DND-41 (cell line): ENCODE measurements at regions not wholly inside any gene's neighbourhood (a gene's known extent, or its start where the extent isn't known, plus 50 kb on each side); places are given as distances from the start of the nearest gene placed in this dataset.
A peak's percentile ranks its signal among the peaks of the same experiment; 100 is the strongest.

Experiments used
- ATAC-seq: fragments of 200-7000 bp; cut with Tn5 transposase; 3 replicates; pipeline ENCODE4 v1.9.1; 2021; ENCODE audit warnings: low read depth; ENCODE audit not compliant: insufficient read depth
- DNase-seq: peaks from one replicate; pipeline ENCODE4 v3.0.0-alpha.2; 2020
- H2AFZ ChIP-seq: 2 replicates; pipeline ENCODE4 v1.6.0; 2012; ENCODE audit warnings: low read depth, low read length
- H3K27ac ChIP-seq: 2 replicates; pipeline ENCODE4 v1.5.1; 2012; ENCODE audit warnings: low read length, inconsistent platforms
- H3K27me3 ChIP-seq: fragments of 200-600 bp; sonication (generic); 2 replicates; pipeline ENCODE4 v1.6.0; 2012; ENCODE audit warnings: low read length, mild to moderate bottlenecking, inconsistent platforms; ENCODE audit not compliant: insufficient read depth, poor library complexity
- H3K36me3 ChIP-seq: 2 replicates; pipeline ENCODE4 v1.5.1; 2012; ENCODE audit warnings: low read length, inconsistent platforms; ENCODE audit not compliant: insufficient read depth
- H3K4me1 ChIP-seq: 2 replicates; pipeline ENCODE4 v1.5.1; 2012; ENCODE audit warnings: mild to moderate bottlenecking, low read length; ENCODE audit not compliant: insufficient read depth
- H3K4me2 ChIP-seq: 2 replicates; pipeline ENCODE4 v1.6.0; 2012; ENCODE audit warnings: mild to moderate bottlenecking, moderate library complexity, low read length, inconsistent platforms; ENCODE audit not compliant: insufficient read depth
- H3K4me3 ChIP-seq, 2 experiments: fragments of 200-600 bp in 1 of 2; shearing (Covaris generic) in 1 of 2; 2 replicates each; pipeline ENCODE4 v1.5.1; 2012 to 2016; ENCODE audit warnings: inconsistent platforms in 2 of 2, low read length in 2 of 2, mild to moderate bottlenecking in 2 of 2, low read depth in 1 of 2, moderate library complexity in 1 of 2
- H3K79me2 ChIP-seq: 2 replicates; pipeline ENCODE4 v1.6.0; 2012; ENCODE audit warnings: low read length, inconsistent platforms; ENCODE audit not compliant: insufficient read depth
- H3K9ac ChIP-seq: 2 replicates; pipeline ENCODE4 v1.6.0; 2012; ENCODE audit warnings: low read depth, mild to moderate bottlenecking, inconsistent platforms, low read length, moderate library complexity
- H3K9me3 ChIP-seq: 2 replicates; pipeline ENCODE4 v1.5.1; 2012; ENCODE audit warnings: low read length, moderate library complexity, mild to moderate bottlenecking, inconsistent platforms; ENCODE audit not compliant: insufficient read depth, severe bottlenecking
- H4K20me1 ChIP-seq: 2 replicates; pipeline ENCODE4 v1.6.0; 2012; ENCODE audit warnings: low read length; ENCODE audit not compliant: insufficient read depth
- CTCF ChIP-seq: IDR thresholded peaks from 2 replicates; pipeline ENCODE4 v1.5.1; 2012; ENCODE audit warnings: borderline replicate concordance, low read length, moderate library complexity, mild to moderate bottlenecking; ENCODE audit not compliant: poor library complexity, severe bottlenecking; ENCODE audit errors: extremely low read depth
- EZH2 ChIP-seq: IDR thresholded peaks from 3 replicates; pipeline ENCODE4 v1.6.1; 2012; ENCODE audit warnings: borderline replicate concordance, low read depth, mild to moderate bottlenecking, moderate library complexity, low read length, inconsistent platforms; ENCODE audit not compliant: severe bottlenecking

- ATAC-seq (no peak), DNase-seq (no peak)
- TF ChIP-seq EZH2 (no peak), CTCF (no peak)
- Histone ChIP-seq H3K9ac (no peak overlapping the region), H3K4me2 (no peak overlapping the region), H3K27me3 (no peaks in the 10 kb centered on the region), H3K4me3 (no peak overlapping the region), H3K27ac (peak overlapping the region; percentile 65; the same call in 1 of the 2 replicates), H3K4me1 (peaks cover 37% of the 10 kb centered on the region), H3K9me3 (no peaks in the 10 kb centered on the region), H3K79me2 (no peaks in the 10 kb centered on the region), H3K36me3 (no peaks in the 10 kb centered on the region), H4K20me1 (no peaks in the 10 kb centered on the region), H2AFZ (0 out of 2 replicates have a peak overlapping the region, but pooled peaks have one; percentile 47)
Measured at GRCh38 chr12:11540156-11540555, 109.3 kb upstream of the ETV6 start.

- no peaks in the 10 kb centered on the region for H3K9me3 ChIP-seq
- no peaks in the 10 kb centered on the region for H3K79me2 ChIP-seq
- H3K4me3 ChIP-seq = no peak overlapping the region
- peak overlapping the region; percentile 25; the same call in 1 of the 2 replicates for H3K4me2 ChIP-seq
- DNase-seq (peak; percentile 56), ATAC-seq (peak; percentile 22)
- no peaks in the 10 kb centered on the region for H4K20me1 ChIP-seq
- H3K4me1 ChIP-seq = peaks cover 43% of the 10 kb centered on the region
- H3K9ac ChIP-seq = no peak overlapping the region
- 0 out of 2 replicates have a peak overlapping the region, but pooled peaks have one; percentile 47 for H2AFZ ChIP-seq
- peak overlapping the region; percentile 65 for H3K27ac ChIP-seq
- H3K27me3 ChIP-seq = no peaks in the 10 kb centered on the region
- H3K36me3 ChIP-seq = no peaks in the 10 kb centered on the region
- no peak for TF ChIP-seq EZH2
- no peak for TF ChIP-seq CTCF
Measured at GRCh38 chr12:11540615-11541310, 108.7 kb upstream of the ETV6 start.

- Histone ChIP-seq H3K4me3 (no peak overlapping the region), H3K79me2 (no peaks in the 10 kb centered on the region), H3K4me1 (peaks cover 61% of the 10 kb centered on the region), H3K9me3 (no peaks in the 10 kb centered on the region), H2AFZ (no peak overlapping the region), H3K9ac (no peak overlapping the region), H3K36me3 (no peaks in the 10 kb centered on the region), H3K27me3 (no peaks in the 10 kb centered on the region), H3K27ac (no peak overlapping the region), H4K20me1 (no peaks in the 10 kb centered on the region), H3K4me2 (no peak overlapping the region)
- no peak for ATAC-seq
- DNase-seq = no peak
- TF ChIP-seq EZH2 (no peak), CTCF (no peak)
Measured at GRCh38 chr12:11542599-11542998, 106.9 kb upstream of the ETV6 start.
